Peyer's patch (tissue), 4 donors: ENCODE measurements at regions not wholly inside any gene's neighbourhood (a gene's known extent, or its start where the extent isn't known, plus 50 kb on each side); places are given as distances from the start of the nearest gene placed in this dataset.
"Not testable (repeated sequence)": the region's sequence is repeated elsewhere in the genome, so short reads cannot be mapped to it uniquely, and the experiment has no call there.

Experiments
- DNase-seq, 3 donors: peaks; one replicate each; pipeline ENCODE4 v3.0.0-alpha.2; 2017 to 2019
- H3K27ac ChIP-seq, 4 donors: fragments of 200-600 bp; sonication (generic); one replicate each; pipeline ENCODE4 v1.5.1; 2016 to 2019
- H3K27me3 ChIP-seq, 2 donors: fragments of 200-600 bp; sonication (generic); one replicate each; pipeline ENCODE4 v1.5.1; 2019
- H3K36me3 ChIP-seq, 3 donors: fragments of 200-600 bp; sonication (generic); one replicate each; pipeline ENCODE4 v1.5.1; 2016 to 2019
- H3K4me1 ChIP-seq, 4 donors: fragments of 200-600 bp; sonication (generic); one replicate each; pipeline ENCODE4 v1.5.1; 2016 to 2019
- H3K4me3 ChIP-seq, 4 donors: fragments of 200-600 bp; sonication (generic); 1 replicate in 3 of 4; 2 replicates in 1 of 4; pipeline ENCODE4 v1.5.1; 2016 to 2019; ENCODE audit warnings: mild to moderate bottlenecking in 1 of 4
- H3K9me3 ChIP-seq, 4 donors: fragments of 200-600 bp; sonication (generic); one replicate each; pipeline ENCODE4 v1.5.1; 2016 to 2019; ENCODE audit warnings: mild to moderate bottlenecking in 1 of 4
- POLR2A ChIP-seq, 2 donors: fragments of 450-650 bp; IDR thresholded peaks; one replicate each; pipeline ENCODE4 v1.5.1; 2017; ENCODE audit warnings: antibody characterized with exemption in 2 of 2, mild to moderate bottlenecking in 2 of 2, moderate library complexity in 2 of 2
- TF ChIP-seq, protein P1 (sequence below), 6 experiments: fragments of 450-650 bp in 4 of 6; fragments of 200-600 bp in 2 of 6; sonication (generic) in 1 of 6; IDR thresholded peaks; one replicate each; pipeline ENCODE4 v1.5.1; 2017 to 2019; ENCODE audit warnings: antibody characterized with exemption in 6 of 6, mild to moderate bottlenecking in 3 of 6, moderate library complexity in 1 of 6

GRCh38 chr5:135264451-135265440, 134.3 kb downstream of the MACROH2A1 start:
- peak overlapping the region in 2 of 4 donors; percentile 18 to 25 for H3K27ac ChIP-seq
- H3K4me1 ChIP-seq = no peaks in the 10 kb centered on the region
- TF ChIP-seq, protein P1, sequence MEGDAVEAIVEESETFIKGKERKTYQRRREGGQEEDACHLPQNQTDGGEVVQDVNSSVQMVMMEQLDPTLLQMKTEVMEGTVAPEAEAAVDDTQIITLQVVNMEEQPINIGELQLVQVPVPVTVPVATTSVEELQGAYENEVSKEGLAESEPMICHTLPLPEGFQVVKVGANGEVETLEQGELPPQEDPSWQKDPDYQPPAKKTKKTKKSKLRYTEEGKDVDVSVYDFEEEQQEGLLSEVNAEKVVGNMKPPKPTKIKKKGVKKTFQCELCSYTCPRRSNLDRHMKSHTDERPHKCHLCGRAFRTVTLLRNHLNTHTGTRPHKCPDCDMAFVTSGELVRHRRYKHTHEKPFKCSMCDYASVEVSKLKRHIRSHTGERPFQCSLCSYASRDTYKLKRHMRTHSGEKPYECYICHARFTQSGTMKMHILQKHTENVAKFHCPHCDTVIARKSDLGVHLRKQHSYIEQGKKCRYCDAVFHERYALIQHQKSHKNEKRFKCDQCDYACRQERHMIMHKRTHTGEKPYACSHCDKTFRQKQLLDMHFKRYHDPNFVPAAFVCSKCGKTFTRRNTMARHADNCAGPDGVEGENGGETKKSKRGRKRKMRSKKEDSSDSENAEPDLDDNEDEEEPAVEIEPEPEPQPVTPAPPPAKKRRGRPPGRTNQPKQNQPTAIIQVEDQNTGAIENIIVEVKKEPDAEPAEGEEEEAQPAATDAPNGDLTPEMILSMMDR (IDR thresholded peaks at IDR 0.05) = no peak
- no peak for TF ChIP-seq POLR2A (IDR thresholded peaks at IDR 0.05)
- H3K36me3 ChIP-seq = no peaks in the 10 kb centered on the region
- H3K9me3 ChIP-seq = no peaks in the 10 kb centered on the region
- H3K4me3 ChIP-seq = no peak overlapping the region
- no peak for DNase-seq
- H3K27me3 ChIP-seq = no peaks in the 10 kb centered on the region

DNA sequence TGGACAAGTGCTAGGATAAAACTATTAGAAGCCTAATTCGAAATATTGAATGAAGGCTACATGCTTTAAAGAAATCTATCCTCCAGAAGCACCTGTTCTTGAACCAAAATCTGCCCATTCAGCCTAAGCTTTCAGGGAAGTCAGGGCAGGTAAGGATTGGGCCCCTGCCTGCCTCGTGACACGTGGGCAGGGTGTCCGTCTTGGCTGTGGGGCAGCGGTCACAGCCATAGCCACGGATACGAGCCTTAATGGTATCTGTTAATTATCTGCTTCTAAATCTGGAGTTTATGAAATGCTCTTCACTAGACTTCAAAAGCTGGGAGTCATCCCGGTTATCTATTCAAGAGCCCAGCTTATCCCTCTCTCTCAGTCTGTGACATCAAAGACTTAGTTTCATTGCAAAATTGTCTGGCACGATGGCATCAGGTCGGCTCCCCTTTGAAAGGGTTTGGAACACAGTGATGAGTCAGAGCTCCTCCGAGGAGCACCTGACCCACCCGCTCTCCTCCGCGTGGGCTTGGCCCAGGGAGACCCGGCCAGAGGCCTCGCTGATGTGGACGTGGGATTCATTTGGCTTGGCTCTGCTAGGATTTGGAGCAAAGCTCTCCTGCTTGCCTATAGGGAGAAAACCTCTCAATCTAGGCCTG, 135.9 kb downstream of the MACROH2A1 start:
- TF ChIP-seq, protein P1 (IDR thresholded peaks at IDR 0.05) = no peak
- TF ChIP-seq POLR2A (IDR thresholded peaks at IDR 0.05) = no peak
- Histone ChIP-seq H3K27ac (no peak overlapping the region), H3K4me1 (no peaks in the 10 kb centered on the region), H3K4me3 (no peak overlapping the region), H3K27me3 (no peaks in the 10 kb centered on the region), H3K36me3 (no peaks in the 10 kb centered on the region), H3K9me3 (no peaks in the 10 kb centered on the region)
- DNase-seq = no peak

GRCh38 chr5:135262364-135262763, 136.7 kb downstream of the MACROH2A1 start:
- Histone ChIP-seq H3K4me1 (no peaks in the 10 kb centered on the region), H3K4me3 (no peak overlapping the region), H3K27ac (no peak overlapping the region), H3K36me3 (no peaks in the 10 kb centered on the region), H3K27me3 (no peaks in the 10 kb centered on the region), H3K9me3 (no peaks in the 10 kb centered on the region)
- no peak for DNase-seq
- TF ChIP-seq, protein P1 (IDR thresholded peaks at IDR 0.05) = no peak
- TF ChIP-seq POLR2A (IDR thresholded peaks at IDR 0.05) = no peak

GRCh38 chr5:135260108-135260507, 138.9 kb downstream of the MACROH2A1 start:
- H3K27ac ChIP-seq, H3K36me3 ChIP-seq, H3K27me3 ChIP-seq, H3K4me1 ChIP-seq, H3K9me3 ChIP-seq, H3K4me3 ChIP-seq, DNase-seq: not testable (repeated sequence)

- Histone ChIP-seq H3K4me3 (no peak overlapping the region), H3K9me3 (no peaks in the 10 kb centered on the region), H3K36me3 (no peaks in the 10 kb centered on the region), H3K27ac (no peak overlapping the region), H3K4me1 (no peaks in the 10 kb centered on the region), H3K27me3 (no peaks in the 10 kb centered on the region)
- DNase-seq = no peak
- TF ChIP-seq POLR2A (IDR thresholded peaks at IDR 0.05) = no peak
- TF ChIP-seq, protein P1 (IDR thresholded peaks at IDR 0.05) = no peak
These were observed 143.4 kb downstream of the MACROH2A1 start for GRCh38 chr5:135255461-135256178.
